HL-60 (cell line): ENCODE measurements at regions not wholly inside any gene's neighbourhood (a gene's known extent, or its start where the extent isn't known, plus 50 kb on each side); places are given as distances from the start of the nearest gene placed in this dataset.

ENCODE experiments used
- DNase-seq, 2 experiments: peaks; one replicate each; pipeline ENCODE4 v3.0.0-alpha.2; 2010 to 2020; ENCODE audit warnings: low read depth in 1 of 2, low spot score in 1 of 2
- H3K27ac ChIP-seq: fragments of 250-450 bp; sonication (Bioruptor Pico); replicated peaks from 2 replicates; pipeline ENCODE4 v1.5.1; 2020; ENCODE audit warnings: mild to moderate bottlenecking, moderate library complexity
- H3K27me3 ChIP-seq: fragments of 250-450 bp; sonication (Bioruptor Pico); 2 replicates; pipeline ENCODE4 v1.5.1; 2021; ENCODE audit warnings: mild to moderate bottlenecking, moderate library complexity; ENCODE audit not compliant: insufficient read depth, poor library complexity, severe bottlenecking
- H3K4me3 ChIP-seq: replicated peaks from 2 replicates; pipeline ENCODE4 v1.5.1; 2011; ENCODE audit warnings: mild to moderate bottlenecking, control low read depth, low read length; ENCODE audit not compliant: insufficient read depth
- GABPA ChIP-seq: IDR thresholded peaks from 2 replicates; pipeline ENCODE4 v1.6.1; 2012; ENCODE audit warnings: low read depth
- POLR2AphosphoS5 ChIP-seq: IDR thresholded peaks from 2 replicates; pipeline ENCODE4 v1.6.1; 2012; ENCODE audit warnings: low read depth
- SPI1 ChIP-seq: IDR thresholded peaks from 2 replicates; pipeline ENCODE4 v1.6.1; 2012; ENCODE audit warnings: low read depth, mild to moderate bottlenecking, borderline replicate concordance
- TF ChIP-seq, protein P1 (sequence below): IDR thresholded peaks from one replicate; pipeline ENCODE4 v1.5.1; 2011; ENCODE audit warnings: low read length, control low read depth, inconsistent platforms; ENCODE audit not compliant: insufficient read depth
- TF ChIP-seq, protein P2 (sequence below): IDR thresholded peaks from 2 replicates; pipeline ENCODE4 v1.6.1; 2012; ENCODE audit warnings: low read depth; ENCODE audit not compliant: insufficient replicate concordance

DNA sequence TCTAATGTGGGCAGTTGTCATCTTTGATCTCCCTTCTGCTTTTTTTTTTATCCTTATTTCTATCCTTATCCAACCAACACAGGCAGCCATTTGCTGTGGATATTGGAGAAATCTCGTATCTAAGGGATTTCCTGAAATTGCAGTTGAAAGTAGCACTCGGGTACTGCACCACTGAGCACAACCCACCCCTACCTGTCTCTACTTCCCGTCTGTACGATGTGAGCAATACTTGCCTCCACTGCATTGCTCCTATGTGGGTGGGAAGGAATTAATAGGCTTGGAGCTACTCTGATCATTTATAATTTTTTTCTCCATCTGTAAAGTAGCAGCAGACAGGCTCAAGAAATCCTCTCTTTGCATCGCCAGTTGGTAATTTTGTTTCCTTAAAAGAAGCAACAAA is 300.4 kb downstream of the SNAPC1 start:
- TF ChIP-seq, protein P1, sequence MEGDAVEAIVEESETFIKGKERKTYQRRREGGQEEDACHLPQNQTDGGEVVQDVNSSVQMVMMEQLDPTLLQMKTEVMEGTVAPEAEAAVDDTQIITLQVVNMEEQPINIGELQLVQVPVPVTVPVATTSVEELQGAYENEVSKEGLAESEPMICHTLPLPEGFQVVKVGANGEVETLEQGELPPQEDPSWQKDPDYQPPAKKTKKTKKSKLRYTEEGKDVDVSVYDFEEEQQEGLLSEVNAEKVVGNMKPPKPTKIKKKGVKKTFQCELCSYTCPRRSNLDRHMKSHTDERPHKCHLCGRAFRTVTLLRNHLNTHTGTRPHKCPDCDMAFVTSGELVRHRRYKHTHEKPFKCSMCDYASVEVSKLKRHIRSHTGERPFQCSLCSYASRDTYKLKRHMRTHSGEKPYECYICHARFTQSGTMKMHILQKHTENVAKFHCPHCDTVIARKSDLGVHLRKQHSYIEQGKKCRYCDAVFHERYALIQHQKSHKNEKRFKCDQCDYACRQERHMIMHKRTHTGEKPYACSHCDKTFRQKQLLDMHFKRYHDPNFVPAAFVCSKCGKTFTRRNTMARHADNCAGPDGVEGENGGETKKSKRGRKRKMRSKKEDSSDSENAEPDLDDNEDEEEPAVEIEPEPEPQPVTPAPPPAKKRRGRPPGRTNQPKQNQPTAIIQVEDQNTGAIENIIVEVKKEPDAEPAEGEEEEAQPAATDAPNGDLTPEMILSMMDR: no peak
- TF ChIP-seq SPI1 (no peak), GABPA (no peak), POLR2AphosphoS5 (no peak)
- TF ChIP-seq, protein P2, sequence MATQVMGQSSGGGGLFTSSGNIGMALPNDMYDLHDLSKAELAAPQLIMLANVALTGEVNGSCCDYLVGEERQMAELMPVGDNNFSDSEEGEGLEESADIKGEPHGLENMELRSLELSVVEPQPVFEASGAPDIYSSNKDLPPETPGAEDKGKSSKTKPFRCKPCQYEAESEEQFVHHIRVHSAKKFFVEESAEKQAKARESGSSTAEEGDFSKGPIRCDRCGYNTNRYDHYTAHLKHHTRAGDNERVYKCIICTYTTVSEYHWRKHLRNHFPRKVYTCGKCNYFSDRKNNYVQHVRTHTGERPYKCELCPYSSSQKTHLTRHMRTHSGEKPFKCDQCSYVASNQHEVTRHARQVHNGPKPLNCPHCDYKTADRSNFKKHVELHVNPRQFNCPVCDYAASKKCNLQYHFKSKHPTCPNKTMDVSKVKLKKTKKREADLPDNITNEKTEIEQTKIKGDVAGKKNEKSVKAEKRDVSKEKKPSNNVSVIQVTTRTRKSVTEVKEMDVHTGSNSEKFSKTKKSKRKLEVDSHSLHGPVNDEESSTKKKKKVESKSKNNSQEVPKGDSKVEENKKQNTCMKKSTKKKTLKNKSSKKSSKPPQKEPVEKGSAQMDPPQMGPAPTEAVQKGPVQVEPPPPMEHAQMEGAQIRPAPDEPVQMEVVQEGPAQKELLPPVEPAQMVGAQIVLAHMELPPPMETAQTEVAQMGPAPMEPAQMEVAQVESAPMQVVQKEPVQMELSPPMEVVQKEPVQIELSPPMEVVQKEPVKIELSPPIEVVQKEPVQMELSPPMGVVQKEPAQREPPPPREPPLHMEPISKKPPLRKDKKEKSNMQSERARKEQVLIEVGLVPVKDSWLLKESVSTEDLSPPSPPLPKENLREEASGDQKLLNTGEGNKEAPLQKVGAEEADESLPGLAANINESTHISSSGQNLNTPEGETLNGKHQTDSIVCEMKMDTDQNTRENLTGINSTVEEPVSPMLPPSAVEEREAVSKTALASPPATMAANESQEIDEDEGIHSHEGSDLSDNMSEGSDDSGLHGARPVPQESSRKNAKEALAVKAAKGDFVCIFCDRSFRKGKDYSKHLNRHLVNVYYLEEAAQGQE: no peak
- no peak overlapping the region for H3K27ac ChIP-seq

DNA sequence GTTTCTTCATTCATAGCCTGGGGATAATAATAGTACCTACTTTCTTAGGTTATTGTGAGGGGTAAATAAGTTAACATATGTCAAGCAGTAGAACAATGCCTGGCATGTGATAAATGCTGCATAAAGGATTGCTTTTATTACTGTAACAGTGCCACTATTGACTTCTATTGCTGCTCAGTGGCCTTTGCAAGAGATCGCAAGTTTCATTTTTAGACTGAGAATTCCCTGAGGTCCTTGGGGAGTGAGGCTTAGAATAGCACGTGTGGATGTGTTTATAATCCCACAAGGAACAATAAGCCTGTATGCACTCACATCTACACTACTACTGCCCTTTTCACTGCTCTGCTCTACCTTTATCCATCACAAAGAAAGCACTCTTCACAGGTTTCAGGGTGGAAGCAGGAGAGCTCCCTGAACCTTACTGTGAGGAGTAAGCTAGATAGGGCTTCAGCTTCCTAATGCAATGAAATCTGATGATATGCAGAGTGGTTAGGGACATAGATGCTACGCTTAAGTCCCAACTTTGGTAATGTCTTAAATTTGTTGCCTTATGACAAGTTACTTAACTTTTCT is 302.6 kb downstream of the SNAPC1 start:
- Histone ChIP-seq H3K4me3 (no peak overlapping the region), H3K27me3 (no peaks in the 10 kb centered on the region), H3K27ac (no peak overlapping the region)
- no peak for TF ChIP-seq SPI1
- no peak for TF ChIP-seq POLR2AphosphoS5
- TF ChIP-seq, protein P1: no peak
- no peak for TF ChIP-seq GABPA
- TF ChIP-seq, protein P2: no peak
- no peak for DNase-seq

More for the DNA sequence above, 300.4 kb downstream of the SNAPC1 start:
- no peak for DNase-seq
- Histone ChIP-seq H3K27me3 (no peaks in the 10 kb centered on the region), H3K4me3 (no peak overlapping the region)

DNA sequence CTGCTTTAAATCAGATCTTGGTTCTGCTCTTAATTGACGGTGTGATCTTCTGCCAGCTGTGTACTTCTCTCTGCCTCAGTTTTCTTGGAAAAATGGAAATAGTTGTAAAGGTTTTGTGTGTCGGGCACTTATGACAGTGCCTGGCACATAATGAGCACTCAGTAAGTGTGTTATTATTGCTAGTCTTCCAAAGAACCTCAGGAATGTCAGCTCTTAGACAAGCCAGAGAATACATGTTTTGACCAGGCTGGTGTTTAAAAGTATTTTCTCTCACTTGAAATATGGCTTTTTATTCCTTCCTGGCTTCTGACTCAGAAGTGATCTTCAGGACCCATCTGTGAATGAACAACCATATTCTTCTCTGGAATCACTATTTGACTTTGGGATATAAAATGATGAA is 304.1 kb downstream of the SNAPC1 start:
- Histone ChIP-seq H3K27me3 (no peaks in the 10 kb centered on the region), H3K27ac (no peak overlapping the region), H3K4me3 (no peak overlapping the region)
- TF ChIP-seq, protein P2: no peak
- TF ChIP-seq, protein P1: no peak
- TF ChIP-seq SPI1: no peak
- TF ChIP-seq POLR2AphosphoS5: no peak
- no peak for TF ChIP-seq GABPA
- DNase-seq: no peak
